ENCODE measurements at regions not wholly inside any gene's neighbourhood (a gene's known extent, or its start where the extent isn't known, plus 50 kb on each side); places are given as distances from the start of the nearest gene placed in this dataset.
"Not testable (repeated sequence)": the region's sequence is repeated elsewhere in the genome, so short reads cannot be mapped to it uniquely, and the experiment has no call there.

GRCh38 chr3:66863205-66864111 lies 134.6 kb upstream of the KBTBD8 start:
- no peak for DNase-seq

- no peak for DNase-seq
Observed at GRCh38 chr3:66884659-66885058, 113.4 kb upstream of the KBTBD8 start.

DNA sequence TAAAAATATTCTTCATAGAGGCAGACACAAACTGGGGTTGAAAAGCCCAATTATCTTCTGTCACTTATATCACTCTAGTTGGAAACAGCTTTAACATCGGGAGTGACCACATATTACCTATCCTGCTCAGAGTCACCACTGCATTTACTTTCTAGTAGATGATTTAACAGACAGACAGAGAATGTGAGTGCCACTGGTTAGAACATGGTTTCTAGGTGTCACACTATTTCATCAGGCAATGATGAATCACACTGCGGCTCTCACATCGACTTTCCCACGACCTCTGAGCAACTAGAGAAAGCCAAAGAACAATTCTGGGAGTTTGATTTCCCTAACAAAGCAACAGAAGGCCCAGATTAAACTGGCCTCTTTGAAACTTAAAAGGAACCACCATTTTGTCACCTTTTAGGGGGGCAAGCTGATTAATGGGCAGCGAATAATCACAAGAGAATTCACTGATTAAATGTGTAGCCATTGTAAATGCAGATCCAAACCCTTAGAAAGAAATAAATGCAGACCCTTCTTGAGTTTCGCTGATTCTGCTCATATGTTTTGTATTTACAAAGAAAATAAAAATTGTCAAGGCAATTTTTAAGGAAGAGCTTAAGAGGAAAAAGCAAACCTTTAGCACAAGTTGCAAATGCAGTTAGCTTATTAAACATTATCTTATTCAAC lies 112.6 kb upstream of the KBTBD8 start:
- DNase-seq, result no peak

DNA sequence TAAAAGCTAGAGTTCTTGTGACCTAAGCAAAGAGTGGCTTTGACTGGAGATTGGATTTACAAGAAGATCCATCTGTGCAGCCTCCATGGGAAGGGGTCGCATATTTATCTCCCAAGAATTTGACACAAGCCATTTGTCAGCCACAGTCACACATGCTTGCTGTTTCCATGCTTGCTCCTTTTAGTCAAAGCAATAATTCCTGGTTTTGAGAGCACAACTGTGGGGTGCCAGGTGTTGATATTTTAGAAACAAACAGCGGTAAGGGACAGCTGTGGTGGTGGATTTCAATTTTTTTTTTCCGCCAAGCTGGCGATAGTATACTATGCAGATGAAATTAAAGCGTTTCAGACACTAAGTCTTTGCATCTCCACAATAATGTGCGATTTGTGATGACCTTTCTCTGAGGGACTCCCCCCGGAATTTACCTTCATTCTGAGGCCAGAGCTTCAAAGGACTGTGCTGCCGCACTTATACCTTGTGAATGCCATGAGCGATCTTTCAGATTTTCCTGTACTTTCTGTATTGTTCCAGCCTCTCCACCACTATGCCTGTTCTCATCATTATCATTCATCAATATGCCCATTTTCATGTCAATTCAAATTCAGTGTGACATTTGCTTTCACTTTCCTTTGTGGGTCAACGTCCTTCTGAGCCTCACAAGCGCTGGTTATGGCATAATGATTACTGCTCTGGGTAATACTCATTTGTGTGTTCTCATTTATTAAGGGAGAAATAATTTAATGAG lies 108.2 kb upstream of the KBTBD8 start:
- no peak for DNase-seq

GRCh38 chr3:66898155-66898554 lies 100.0 kb upstream of the KBTBD8 start:
- no peak for DNase-seq

- no peak for DNase-seq
Observed at GRCh38 chr3:66904336-66904735, 93.8 kb upstream of the KBTBD8 start.

DNA sequence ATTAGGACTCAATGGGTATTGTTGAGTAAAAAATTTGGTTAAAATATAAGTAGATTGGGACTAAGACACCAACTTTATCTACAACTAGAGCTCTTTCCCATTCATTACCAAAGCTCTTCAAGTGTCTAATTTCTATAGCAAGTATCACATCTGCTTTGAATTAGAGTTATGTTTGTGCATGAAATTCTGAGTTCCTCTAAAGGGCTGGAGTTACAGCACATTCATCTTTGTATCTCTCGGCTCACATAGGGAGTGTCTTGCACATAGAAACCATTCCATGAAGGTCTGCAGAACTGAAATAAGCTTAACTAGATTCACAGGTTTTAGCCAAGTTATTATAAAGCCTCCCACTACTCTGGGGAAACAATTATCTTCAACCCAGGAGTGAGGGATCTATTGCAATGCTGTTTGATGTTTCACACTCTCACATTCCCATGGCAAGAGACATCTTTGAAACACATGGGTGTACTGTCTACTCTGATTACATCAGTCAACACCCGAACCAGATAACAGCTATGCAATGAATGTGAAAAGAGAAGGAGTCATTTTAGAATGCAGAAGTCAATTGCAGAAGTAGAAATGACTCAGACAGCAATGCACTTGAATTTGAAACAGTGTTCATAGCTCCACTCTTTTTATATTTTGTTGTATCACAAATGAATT lies 93.1 kb upstream of the KBTBD8 start:
- no peak for DNase-seq

GRCh38 chr3:66907136-66907535 lies 91.0 kb upstream of the KBTBD8 start:
- no peak for DNase-seq

DNA sequence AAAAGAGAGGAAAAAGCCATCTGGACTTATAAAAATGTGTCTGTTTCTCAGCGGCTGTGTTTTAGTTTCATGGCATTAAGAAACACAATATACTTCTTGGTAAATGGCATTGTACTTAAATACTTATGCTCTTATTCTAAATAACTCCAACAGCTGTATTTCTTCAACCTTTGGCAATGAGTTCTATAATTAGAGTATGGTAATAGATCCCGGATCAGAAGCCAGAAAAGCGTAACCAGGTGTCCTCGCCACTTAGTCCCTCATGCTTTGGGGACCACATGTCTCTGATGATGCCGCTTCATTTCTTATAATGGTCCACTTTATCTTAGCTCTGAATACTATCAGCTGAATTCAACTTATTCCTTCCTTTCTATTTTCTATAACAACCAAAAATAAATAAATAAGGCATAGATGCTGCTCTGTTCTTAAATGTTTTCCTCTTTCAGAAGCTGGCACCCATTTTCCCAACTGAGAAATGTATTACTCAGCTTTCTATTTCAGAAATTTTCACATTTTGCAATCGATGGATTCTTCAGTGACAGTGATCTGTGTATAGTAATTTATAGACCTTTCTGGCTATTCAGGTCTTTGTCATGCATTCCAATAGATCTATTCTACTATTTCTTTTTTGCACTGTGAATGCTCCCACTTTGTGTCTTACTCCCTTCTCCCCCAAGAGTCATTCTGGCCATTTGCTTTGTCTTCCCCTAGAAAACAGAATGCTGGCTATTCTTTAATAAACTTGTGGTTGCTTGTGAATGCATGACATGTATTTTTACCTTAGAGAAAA lies 87.6 kb upstream of the KBTBD8 start:
- DNase-seq, result no peak

DNA sequence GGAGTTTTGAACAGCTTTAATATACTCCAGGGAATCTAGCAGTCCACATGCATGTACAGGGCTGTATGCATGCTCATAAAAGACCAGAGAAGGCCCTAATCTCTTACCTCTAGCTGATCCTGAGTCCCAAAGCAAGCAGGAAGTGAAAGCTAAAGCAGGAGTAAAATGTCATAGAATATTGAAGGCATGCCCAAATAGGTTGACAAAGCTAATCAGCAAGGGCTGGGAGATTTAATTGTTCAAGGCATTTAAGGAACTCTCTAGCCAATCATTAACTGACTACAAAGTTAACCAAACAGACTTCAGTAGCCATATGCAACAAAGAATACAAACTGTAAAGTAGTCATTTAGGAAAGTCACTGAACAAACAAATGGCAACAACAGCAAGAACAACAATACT lies 85.8 kb upstream of the KBTBD8 start:
- DNase-seq, result no peak

- DNase-seq, result no peak
Observed at GRCh38 chr3:66922058-66922457, 76.0 kb upstream of the KBTBD8 start.

GRCh38 chr3:66923969-66924368 lies 74.1 kb upstream of the KBTBD8 start:
- no peak for DNase-seq

DNA sequence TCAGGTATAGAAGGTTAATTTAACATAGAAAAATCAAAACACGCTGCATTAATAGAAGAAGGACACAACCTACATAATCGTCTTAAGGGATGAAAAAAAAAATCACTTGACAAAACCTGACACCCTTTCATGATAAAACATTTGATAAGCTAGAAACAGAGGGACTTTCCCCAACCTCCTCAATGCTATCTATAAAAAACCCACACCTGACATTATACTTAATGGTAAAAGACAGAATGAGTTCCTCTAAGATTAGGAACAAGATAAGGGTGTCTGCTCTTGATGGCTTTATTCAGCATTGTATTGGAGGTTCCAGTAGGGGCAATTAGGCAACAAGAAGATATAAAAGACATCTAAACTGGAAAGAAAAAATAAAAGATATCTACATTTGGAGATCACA lies 69.9 kb upstream of the KBTBD8 start:
- DNase-seq, result no peak

- DNase-seq, result no peak
Observed at GRCh38 chr3:66931291-66931690, 66.8 kb upstream of the KBTBD8 start.

DNA sequence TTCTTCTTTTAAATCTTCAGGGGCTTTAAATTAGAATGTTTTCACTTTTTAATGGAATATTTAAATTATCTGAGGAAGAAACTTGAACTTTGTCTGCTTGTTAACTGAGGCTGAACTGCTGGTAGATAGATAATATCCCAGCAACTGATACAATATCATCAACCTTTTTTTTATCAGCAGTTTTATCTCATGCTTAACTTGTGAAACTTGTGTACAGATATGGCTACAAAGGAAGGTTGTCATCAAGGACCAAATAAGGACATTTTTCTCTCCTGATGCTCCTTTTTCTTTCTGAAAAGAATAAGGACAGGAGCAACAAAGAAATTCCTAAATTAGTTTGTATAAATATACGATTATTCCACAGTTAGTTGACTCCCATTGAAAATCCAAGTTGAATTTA lies 66.4 kb upstream of the KBTBD8 start:
- DNase-seq, result no peak

DNA sequence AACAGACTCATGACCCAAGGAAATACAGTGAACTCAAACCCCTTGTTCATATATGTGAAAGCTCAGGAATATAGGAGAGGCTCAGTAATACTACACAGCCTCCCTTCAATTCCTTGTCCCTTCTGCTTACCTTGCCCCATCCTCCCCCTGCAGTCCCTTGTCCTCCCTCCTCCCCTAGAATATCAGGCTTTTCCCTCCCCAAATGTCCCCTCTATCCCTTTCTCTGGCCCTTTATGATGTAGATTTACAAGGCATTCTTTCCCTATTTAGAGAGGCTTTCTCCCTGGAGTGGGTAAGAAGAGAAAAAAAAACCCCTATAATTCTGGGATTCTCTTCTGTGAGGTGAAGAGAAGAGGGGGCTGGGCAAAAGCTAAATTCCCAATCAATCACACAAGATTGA lies 64.9 kb upstream of the KBTBD8 start:
- DNase-seq, result no peak

- DNase-seq, result no peak
Observed at GRCh38 chr3:66934041-66934440, 64.1 kb upstream of the KBTBD8 start.

- DNase-seq, result no peak
Observed at GRCh38 chr3:66934725-66935124, 63.4 kb upstream of the KBTBD8 start.

GRCh38 chr3:66937041-66937440 lies 61.1 kb upstream of the KBTBD8 start:
- DNase-seq, result not testable (repeated sequence)

DNA sequence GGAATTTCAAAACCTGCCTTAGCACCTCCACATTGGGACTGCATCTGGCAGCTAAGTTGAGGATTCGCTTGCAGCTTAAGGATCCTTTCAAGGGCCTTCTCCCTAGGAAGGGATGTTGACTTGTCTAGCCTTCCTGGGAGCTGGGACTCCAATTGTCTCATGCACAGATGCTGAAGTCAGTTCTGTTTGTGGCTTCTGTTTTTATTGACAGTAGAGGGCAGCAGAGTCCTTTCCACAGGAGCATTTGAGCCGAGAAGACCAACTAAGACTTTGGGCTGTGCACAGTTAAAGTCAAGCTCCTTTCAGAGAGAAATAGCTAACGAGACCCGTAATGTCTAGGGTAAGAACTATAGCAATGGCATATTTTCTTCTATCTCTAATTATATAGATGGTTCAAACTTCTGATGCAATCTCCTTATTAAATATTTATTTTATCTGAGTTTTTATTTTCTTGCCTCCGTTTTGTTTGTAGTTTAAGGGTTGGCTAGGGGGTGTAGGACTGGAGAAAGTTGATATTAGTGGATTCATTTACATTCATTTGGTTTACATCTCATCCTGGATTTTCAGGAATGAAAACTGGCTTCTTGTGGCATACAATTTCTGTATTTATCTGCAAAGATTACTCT lies 59.7 kb upstream of the KBTBD8 start:
- DNase-seq, result peak; percentile 19

DNA sequence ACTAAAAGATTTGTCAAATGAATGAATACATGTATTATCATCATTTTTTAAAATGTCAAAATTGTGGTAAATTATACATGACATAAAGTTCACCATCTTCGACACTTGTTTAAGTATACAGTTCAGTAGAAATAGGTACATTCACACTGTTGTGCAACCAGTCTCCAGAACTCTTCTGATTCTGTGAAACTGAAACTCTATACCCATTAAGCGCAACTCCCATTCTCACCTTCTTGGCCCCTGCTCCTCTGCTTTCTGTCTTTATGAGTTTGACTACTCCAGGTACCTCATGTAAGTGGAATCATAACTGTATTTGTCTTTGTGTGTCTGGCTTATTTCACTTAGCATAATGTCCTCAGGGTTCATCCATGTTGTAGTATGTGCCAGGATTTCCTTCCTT lies 50.1 kb upstream of the KBTBD8 start:
- no peak for DNase-seq

All from NCI-H774 (cell line).